GM10266 (cell line): ENCODE measurements at regions not wholly inside any gene's neighbourhood (a gene's known extent, or its start where the extent isn't known, plus 50 kb on each side); places are given as distances from the start of the nearest gene placed in this dataset.

Source experiments
- DNase-seq: peaks from one replicate; pipeline ENCODE4 v3.0.0; 2012; ENCODE audit errors: extremely low spot score
- CTCF ChIP-seq: IDR thresholded peaks from 2 replicates; pipeline ENCODE4 v1.5.1; 2012; ENCODE audit warnings: mild to moderate bottlenecking, low read depth; ENCODE audit not compliant: control insufficient read depth, insufficient read depth; ENCODE audit errors: missing control alignments

DNA sequence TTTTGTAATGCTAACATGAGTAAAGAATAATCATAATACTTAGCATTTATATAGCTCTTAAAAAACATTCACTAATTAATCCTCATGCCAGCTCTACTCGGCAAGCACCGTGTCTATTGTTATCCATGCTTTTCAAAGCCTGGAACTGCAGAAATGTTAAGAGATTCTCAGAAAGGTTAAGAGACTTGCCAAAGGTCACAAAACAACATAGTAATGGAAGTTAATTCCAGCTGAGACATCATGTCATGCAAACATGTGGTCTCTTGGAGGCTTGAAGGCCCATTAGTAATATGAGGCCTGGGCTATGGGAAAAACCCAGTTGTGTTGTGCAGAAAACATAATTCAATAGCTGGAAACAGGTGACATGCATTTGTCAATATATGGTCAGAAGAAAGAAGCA, 389.9 kb upstream of the GOT2 start:
- no peak for TF ChIP-seq CTCF
- DNase-seq: no peak

DNA sequence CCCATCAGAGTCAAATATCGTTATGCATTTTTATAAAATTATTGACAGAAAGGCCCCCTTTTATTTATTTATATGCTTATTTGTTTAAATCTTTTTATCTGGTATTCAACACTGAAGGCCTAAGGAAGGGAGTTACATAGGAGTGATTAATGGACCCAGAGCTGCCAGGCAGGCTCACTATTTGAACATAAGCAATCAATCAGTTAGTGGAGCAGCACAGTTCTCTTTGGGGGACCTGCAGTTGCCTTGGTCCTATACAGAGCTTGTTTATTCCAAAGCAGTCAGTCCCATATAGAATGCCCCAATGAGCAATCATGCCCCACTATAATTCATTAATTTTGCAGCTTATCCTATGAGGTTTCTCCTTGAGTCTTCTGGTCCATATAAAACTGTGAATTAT, 389.4 kb upstream of the GOT2 start:
- no peak for TF ChIP-seq CTCF
- DNase-seq: no peak

GRCh38 chr16:59122262-59122537, 388.1 kb upstream of the GOT2 start:
- no peak for DNase-seq

GRCh38 chr16:59121411-59122261, 387.5 kb upstream of the GOT2 start:
- no peak for DNase-seq
- TF ChIP-seq CTCF: no peak

More at GRCh38 chr16:59122262-59122537, 388.1 kb upstream of the GOT2 start:
- no peak for TF ChIP-seq CTCF

DNA sequence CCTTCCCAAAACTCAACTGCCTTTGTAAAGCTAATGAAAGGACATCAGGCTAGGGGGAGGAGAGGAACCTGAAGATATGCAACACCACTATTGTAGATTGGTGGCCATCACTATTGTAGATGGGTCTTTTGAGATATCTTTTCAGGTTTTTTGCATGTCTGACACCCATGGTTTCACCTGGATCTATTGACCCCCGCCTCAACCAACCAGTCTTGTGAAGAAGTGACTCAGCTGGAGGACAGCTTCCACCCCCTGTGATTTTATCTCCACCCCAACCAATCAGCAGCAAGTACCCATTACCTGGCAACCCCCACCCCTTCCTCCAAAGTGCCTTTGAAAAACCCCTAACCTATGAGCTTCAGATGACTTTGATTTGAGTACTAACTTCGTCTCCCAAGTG, 382.6 kb upstream of the GOT2 start:
- no peak for DNase-seq
- TF ChIP-seq CTCF: no peak

- TF ChIP-seq CTCF: no peak
- no peak for DNase-seq
Observed at GRCh38 chr16:59114790-59115189, 380.7 kb upstream of the GOT2 start.

- DNase-seq: no peak
- no peak for TF ChIP-seq CTCF
Observed at GRCh38 chr16:59113004-59113670, 379.0 kb upstream of the GOT2 start.
